HG03520 (cell line): ENCODE measurements at regions not wholly inside any gene's neighbourhood (a gene's known extent, or its start where the extent isn't known, plus 50 kb on each side); places are given as distances from the start of the nearest gene placed in this dataset.
"Not testable (repeated sequence)": the region's sequence is repeated elsewhere in the genome, so short reads cannot be mapped to it uniquely, and the experiment has no call there.

Source experiments
- ATAC-seq: cut with Tn5 transposase; IDR thresholded peaks from one replicate; pipeline ENCODE4 v1.9.1; 2021; ENCODE audit warnings: mild to moderate bottlenecking, moderate library complexity; ENCODE audit not compliant: unreplicated experiment

DNA sequence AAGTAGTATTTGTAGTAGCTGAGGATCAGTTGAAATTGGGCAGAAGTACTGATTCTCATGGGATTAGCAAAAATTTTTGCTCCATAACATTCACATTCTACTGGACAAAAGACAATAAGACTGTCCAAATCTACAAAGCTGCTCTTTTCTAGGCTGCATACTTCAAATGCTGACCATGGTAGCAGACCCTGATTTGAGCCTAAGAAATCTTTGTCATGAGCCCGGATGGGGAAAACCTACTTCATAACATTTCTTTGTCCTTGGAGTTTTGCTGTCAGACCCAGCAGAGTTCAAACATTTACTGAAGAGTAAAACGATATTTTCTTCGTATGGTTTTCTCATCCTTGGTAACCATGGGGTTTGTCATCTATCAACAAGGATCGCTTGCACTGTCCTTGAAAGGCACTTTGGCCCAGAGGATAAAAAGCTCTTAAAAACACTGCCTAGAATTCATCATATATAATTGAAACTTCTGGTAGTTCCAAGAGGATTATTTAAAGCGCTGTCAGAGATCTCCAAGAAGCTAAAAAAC, 216.9 kb downstream of the CAVIN4 start:
- ATAC-seq, result no peak

DNA sequence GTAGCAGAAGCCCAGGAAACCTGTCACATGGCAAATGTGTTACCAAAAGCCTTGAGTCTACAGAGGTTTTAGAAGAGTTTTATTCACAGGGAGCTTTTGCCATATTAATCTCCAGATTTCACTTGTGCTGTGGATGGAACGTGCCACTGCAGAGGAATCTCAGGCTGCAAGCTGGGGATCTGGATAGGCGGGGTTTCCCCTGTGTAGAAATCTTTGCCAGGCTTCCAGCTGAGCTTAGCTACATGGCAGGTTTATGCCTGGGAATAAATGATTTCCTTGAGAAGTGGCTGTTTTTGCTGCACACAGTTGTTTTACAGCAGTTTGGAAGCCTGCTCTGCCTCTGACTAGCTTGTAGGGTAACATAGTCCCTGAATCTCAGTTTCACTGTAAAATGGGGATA, 224.6 kb upstream of the PLPPR1 start:
- ATAC-seq, result no peak

DNA sequence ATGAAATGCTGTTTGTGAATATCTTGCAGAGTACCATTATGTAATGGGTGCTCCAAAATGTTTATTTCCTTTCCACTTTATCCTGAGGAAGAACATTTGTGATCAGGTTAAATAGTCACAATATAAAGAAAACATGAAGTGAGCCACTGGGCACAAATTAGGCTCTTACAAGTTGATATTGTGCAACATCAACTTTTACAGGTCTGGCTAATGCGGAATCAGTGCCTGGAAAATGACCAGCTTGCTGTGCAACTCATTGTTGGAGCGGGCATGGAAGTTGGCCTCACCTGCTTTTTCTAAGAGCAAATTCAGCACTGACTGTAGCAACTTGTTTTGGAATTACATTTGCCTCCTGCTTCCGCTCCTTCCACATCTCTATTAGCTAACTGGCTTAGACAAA, 216.9 kb upstream of the PLPPR1 start:
- ATAC-seq, result no peak

DNA sequence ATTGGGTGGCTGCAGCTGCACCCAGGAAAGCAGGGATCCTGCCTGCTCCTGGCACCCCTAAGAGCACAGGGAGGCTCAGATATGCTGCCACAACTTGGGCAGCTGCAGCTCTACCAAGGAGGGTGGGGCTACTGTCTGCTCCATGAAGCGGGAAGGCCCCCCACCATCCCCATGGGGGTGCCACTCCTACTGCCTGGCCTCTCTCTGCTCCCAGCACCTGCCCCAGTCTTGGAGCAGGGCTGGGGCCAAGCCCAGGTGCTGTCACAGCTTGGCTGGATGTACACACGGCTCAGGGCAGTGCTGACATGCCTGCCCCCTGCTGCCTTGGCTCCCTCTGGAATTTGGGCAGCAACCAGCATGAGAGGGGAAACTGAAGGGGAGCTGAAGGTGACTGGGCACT, 214.7 kb upstream of the PLPPR1 start:
- no peak for ATAC-seq

DNA sequence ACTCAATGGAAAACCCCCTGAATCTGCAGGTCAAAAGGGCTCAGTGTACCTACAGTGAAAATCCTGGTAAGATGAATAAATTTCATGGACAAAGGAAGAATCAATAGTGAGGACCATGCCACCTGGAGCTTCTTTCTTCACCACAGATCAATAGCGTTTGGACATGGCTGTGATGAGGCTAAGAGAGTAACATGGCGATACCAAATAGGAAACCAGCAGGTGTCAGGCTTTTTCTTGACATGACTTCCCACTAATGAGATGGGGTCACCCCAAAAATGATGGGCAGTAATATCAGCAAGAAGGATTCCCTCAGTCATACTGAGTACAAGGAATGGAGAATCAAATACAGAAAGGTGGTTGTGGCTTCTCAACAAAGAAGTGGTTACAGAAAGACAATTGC, 208.5 kb upstream of the PLPPR1 start:
- no peak for ATAC-seq

DNA sequence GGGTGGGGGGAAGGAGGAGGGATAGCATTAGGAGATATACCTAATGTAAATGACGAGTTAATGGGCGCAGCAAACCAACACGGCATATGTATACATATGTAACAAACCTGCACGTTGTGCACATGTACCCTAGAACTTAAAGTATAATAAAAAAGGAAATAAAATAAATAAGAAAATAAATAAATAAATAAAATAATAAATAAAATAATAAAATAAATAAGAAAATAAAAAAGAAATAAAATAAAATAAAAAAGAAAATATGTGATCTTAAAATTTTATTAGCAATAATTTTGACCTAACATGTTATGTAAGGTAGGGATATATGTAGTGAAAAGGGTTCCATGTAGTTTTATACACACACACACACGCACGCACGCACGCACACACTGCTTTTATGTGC, 195.5 kb upstream of the PLPPR1 start:
- ATAC-seq, result not testable (repeated sequence)

DNA sequence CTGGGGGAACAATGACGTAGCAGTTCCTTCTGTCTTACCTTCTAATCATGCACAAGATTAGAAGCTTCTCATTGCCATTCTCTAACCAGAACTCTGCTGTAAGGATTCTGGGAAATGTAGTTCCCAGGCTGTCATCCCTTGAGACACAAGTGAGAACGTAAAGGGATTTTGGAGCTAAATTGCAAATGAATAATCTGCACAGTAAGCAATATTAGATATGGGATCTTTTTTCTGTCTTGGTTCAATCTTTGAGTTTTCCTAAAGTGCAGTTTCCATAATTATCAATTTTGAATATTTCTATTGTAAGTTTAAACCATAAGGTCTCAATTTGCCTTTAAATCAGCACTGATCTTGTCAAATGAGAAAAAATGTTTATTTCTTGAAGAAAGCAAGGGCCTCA, 189.7 kb upstream of the PLPPR1 start:
- ATAC-seq, result no peak

DNA sequence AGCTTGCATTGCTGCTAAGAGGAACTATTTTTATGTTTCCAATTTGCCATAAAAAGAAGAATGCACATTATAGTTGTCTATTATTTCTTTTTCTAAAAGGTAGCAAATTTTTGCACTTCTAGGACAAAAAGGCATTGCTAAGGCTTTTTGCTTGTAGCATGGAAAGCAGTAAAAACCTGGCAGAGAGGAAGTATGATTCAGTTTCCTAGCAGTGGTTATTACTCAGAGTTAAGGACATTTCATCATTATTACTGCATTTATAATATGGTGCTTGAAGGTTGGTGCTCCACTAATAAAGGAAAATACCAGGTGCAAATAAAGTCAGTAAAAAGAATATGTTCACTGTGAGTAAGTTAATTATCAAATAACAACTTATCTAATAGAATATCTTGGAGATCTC, 179.8 kb upstream of the PLPPR1 start:
- ATAC-seq, result no peak

DNA sequence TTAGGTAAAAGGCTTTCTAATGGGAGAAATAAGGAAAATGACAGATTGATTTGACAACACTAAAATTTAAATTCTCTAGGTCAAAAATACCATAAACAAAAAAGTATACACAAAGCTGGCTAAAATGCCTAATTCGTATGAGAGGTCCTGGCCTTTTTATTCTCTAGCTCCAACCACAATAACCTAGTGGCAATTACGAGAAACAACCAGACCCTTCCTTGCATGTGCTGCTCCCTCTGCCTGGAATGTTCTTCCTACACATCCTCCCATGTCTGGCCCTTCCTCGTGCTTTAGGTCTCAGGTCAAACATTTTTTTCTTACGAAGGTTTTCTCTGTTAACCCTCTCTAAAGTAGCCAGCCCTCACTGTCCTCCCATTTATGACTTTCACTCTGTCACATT, 176.4 kb upstream of the PLPPR1 start:
- no peak for ATAC-seq

DNA sequence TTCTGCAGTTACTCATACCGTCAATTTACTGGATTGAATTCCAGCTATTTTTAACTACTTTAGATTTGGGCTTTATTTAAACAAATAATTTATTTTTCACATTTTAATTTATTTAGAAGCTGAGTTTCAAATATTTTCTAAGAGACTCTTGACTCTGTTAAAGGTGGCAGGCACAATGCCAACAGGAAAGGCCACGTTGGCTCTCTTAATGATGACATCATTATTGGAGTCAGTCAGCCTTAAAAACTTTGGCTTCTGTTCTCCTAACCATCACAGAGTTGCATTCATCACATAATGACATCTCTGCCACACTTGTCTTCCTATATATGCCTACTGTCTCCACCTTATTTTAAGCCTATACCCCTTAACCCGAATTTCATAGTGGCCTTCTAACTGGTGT, 172.3 kb upstream of the PLPPR1 start:
- no peak for ATAC-seq

DNA sequence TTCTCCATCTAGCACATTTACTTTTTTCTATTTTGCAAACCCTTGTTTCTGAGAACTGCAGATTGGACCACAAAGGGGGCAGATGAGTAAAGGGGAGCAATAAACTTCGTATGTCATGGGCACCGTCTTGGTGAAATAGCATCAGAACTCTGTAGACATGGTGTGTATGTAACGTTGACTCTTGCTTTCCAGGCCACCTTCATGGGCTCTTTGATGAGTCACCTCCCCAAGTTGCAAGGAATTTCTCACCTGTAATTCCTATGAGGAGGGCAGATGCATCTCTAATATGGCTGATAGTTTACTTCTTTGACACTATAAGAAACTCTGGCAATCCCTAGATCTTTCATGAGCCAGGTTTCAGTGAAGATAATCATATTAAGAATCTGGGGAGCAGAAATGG, 163.4 kb upstream of the PLPPR1 start:
- ATAC-seq, result no peak

DNA sequence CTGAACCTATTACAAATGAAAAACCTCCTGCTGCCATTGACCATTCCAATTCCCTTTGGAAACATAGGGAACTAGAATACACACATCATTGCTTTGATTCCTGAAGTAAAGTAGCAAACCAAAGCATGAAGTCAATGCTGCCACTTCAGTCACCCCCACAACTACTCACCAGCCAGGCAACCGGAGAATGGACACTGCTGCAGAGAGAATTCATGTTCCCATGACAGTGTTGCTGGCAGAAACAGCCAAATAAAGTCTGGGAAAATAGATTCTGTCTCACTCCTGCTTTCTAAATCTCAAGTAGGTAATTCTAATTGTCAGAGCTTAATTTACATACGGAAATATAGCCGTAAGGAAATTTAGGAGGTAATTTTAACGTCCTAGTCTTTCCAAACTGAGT, 162.9 kb upstream of the PLPPR1 start:
- no peak for ATAC-seq

DNA sequence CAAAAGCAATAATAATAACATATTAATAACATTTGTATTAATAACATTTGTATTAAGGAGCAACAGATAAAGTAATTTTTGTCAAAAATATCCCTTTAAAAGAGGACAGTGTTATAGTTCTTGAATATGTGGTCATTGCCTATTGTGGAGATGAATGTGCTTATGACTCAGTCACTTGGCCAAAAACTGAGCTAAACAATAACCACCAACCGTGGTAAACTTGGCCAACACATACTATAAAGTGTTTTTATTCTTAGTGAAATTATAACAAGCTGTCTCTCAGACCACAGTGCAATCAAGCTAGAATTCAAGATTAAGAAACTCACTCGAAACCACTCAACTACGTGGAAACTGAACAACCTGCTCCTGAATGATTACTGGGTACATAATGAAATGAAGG, 159.2 kb upstream of the PLPPR1 start:
- ATAC-seq, result no peak

DNA sequence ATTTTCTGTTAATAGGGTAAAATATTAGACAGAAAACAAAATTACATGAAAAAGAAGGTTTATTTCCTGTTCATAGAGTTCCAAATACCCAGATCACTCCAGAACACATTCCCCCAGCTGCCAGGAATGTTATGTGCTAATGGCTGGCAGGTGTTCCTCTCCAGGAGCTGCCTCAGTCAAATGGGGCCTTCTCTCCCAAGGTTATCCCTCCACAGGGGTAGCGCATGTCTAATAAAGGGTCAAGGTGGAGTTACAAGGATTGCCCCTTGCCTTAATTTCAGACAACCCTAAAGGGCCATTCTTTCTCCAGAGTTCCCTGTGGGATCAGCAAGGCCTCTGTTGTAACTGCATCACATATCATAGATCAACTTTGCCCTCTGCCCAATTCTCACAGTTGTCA, 148.6 kb upstream of the PLPPR1 start:
- ATAC-seq, result no peak

DNA sequence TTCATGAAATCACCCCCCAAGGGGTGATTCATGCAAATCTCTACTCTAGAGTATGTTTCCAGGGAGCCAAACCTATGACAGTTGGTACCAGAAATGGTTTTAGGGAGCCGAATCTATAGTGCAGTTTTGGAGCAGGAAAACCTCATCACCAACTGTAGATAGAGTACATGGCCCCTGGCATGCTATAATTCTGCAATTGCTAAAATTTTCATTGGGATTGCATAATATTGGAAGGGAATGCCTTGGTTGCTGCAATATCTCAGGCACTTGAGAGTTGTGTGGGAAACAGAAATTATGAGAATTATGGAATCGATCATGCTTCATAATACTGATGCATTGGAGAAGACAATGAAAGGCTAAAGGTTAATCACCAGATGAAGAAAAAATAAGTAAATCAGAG, 148.2 kb upstream of the PLPPR1 start:
- ATAC-seq, result no peak

DNA sequence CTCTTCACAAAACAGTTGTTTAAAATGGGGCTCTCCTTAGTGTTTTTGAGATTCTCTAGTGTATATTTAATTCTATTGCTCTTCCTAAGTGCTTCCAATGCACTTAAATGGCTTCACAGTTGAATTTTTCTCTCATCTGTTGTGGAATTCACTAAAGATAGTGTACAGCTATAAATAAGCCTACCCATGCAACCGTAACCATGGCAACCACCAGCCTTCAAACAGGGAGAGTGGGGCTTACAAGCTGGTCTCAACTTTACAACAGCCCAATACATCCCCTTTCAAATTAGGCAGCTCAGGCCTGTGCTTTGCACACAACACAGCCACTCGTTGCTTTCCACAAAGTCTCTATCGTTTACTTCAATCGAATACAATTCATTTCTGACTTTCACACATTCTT, 144.0 kb upstream of the PLPPR1 start:
- ATAC-seq, result no peak

DNA sequence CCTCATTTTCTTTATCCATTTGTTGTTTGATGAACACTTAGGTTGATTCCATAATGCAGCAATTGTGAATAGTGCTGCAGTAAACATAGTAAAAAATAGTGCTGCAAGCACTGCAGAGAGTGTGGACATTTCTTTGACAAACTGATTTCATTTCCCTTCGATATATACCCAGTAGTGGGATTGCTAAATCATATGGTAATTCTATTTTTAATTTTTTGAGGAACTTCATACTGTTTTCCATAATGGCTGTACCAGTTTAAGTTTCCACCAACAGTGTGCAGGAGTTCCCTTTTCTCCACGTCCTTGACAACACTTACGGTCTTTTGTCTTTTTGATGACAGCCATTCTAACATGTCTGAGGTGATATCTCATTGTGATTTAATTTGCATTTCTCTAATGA, 138.2 kb upstream of the PLPPR1 start:
- no peak for ATAC-seq

DNA sequence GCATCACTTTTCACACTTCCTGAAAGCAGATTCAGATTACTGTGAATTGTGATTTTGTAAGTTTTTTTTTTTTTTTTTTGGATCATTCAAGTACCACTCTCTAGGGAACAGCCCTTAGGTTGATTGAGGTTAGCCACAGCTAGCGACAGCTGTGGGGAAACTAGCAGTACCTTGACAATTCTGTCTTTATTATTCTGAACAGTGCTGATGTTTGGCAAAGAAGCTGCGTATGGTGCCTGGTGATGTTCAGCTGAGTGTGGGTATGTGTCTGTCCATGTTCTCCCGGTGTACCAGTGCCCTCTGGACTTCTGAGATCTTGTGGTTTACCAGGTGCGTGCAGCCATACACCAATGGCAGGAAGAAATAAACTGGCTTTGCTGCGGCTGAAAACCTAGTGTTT, 117.3 kb upstream of the PLPPR1 start:
- no peak for ATAC-seq

DNA sequence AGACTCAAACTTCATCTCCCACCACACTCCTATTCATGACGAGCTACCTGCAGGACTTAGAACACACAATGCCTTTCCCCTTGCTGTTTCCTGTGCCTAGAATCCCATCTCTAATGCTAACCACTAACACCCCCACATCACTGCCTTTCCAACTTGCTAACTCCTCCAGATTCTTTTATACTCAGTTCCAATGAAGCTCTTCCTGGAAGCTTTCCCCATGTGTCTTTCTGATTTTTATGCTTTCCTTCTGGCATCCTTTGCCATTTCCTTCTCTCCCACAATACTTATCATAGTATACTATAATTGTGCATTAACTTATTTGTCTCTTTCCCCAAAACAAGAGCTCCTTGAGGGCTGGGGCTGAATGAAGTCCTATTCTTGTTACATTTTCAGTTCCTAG, 115.3 kb upstream of the PLPPR1 start:
- no peak for ATAC-seq

DNA sequence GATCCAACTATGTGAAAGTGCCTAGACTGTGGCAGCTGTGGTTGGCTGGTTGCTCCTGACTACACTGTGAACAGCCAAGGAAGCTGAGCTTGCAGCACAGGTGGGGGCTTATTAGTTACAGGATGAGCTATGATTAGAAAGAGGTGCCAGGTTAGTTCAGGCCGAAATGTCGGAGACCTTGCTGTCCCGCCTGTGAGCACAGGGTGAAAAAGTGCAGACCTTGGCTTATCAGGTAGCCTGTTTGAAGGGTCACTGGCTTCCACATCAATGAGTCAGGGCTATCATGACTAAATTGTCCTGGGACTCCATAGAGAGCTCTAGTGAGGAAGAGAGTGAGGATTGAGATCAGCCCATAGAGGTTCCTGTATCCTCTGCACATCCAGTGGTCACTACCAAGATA, 114.3 kb upstream of the PLPPR1 start:
- no peak for ATAC-seq

DNA sequence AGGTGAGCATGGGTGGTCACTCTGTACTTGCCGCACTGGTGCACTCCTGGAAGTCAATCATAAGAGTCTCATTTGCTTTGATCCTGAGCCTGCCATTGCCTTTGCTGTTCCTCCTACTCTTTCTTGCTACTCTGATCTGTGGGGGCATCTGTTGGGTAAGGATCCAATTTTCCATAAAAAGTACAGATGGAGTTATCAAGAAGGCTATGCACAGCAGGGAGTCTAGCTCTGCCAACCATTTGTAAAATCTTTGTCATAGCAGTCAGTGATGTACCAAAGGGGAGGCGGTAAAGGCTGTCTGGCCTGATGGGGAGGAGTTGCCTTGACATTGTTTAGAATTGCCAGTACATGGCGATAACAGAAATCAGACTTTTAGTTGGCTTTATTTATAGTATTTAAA, 109.0 kb upstream of the PLPPR1 start:
- no peak for ATAC-seq

DNA sequence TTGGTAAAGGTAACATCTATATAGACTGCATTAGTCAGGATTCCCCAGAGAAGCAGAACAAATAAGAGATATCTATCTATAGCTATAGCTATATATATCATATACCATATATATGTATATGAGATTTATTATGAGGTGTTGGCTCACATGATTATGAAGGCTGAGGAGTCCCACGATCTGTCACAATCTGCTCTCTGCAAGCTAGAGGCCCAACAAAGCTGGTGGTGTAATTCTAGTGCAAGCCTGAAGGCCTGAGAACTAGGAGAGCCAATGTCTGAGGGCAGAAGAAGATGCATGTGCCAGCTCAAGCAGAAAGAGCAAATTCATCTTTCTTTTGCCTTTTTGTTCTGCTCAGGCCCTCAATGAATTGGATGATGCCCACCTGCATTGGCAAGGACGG, 102.2 kb upstream of the PLPPR1 start:
- ATAC-seq, result no peak

DNA sequence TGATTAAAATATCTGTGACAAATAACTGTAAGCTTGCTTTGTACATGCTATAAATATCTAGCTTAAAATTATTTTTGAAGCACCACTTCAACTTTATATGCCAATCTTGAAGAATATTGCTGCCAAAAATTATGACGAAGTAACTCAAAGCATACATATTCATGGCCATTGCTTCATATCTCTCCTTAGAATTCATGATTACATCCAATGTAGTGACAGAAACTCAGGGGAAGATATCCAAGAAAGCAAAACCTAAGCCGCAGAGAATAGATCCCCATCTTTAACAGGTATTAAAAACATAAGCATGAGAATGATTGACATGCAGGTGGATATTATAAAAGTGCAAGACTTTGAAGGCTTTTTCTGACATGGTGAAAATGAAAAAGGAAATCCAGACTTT, 100.8 kb upstream of the PLPPR1 start:
- ATAC-seq, result no peak

DNA sequence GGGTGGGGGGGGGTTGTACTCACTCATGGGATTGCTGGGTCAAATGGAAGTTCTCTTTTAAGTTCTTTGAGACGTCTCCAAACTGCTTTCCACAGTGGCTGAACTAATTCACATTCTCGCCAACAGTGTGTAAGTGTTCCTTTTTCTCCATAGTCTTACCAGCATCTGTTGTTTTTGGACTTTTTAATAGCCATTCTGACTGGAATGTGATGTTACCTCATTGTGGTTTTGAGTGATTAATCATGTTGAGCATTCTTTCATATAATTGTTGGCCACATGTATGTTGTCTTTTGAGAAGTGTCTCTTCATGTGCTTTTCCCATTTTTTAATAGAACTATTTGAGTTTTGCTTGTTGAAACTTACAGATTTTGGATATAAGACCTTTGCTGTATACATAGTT, 94.9 kb upstream of the PLPPR1 start:
- no peak for ATAC-seq
